ENCODE measurements at regions not wholly inside any gene's neighbourhood (a gene's known extent, or its start where the extent isn't known, plus 50 kb on each side); places are given as distances from the start of the nearest gene placed in this dataset.

DNA sequence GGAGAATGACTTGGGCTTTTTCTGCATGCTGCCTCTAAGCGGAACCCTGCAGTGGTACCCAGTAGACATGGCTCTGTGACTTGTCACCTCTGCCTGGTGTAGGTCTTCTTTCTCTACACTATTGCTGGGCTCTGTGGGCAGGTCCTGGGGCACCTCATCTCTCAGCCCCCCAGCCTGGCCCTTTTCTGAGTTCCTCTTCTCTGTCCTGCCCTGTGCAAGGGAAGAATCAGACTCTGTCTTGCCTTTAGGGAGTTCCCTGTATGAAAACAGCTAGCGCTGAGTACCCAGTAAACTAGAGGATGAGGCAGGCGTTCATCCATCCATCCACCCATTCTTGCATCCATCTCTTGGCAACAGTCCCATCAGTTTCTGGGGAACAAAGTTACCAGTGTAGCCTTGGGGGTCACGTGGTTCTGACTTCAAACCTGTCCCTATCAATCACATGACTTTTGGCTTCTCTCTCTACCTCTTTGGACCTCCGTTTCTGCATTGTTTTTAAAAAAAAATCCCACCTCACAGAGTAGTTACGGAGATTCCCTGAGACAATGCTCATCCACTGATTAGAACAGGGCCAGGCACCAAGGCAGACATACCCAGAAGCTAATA, 86.4 kb upstream of the WNT11 start:
- dilution Hi-C loops (cut with MboI; ENCODE audit: extremely low pct_ligation_motif_present, low sequenced_read_pairs) = no loop called here
- no peaks in the 10 kb centered on the region for H3K9me1 ChIP-seq (replicated peaks; ENCODE audit: control insufficient read depth, extremely low read depth, insufficient read depth, low read length)
- no peaks in the 10 kb centered on the region for H4K20me1 ChIP-seq (replicated peaks; ENCODE audit: control insufficient read depth, extremely low read depth, insufficient read depth, low read length)
- no peak overlapping the region for H3K4me3 ChIP-seq (replicated peaks in 1 of 3; ENCODE audit: insufficient read depth in 1 of 3, low read depth in 1 of 3, low read length in 3 of 3)
- no peak overlapping the region for H3K27ac ChIP-seq (ENCODE audit: insufficient read depth, low read depth, low read length)
- no peaks in the 10 kb centered on the region for H3K79me2 ChIP-seq (ENCODE audit: control insufficient read depth, insufficient read depth, low read length)
- no peaks in the 10 kb centered on the region for H3K36me3 ChIP-seq (ENCODE audit: control insufficient read depth in 2 of 2, extremely low read depth in 1 of 2, insufficient read depth in 2 of 2, low read length in 2 of 2)
- no peak overlapping the region for H3K4me2 ChIP-seq (ENCODE audit: insufficient read depth, low read length)
- peaks cover 6% of the 10 kb centered on the region for H3K4me1 ChIP-seq (ENCODE audit: control insufficient read depth, extremely low read depth, insufficient read depth, low read length)
- DNase-seq (ENCODE audit: low read depth, low spot score) = no peak
- H3K27me3 ChIP-seq (ENCODE audit: control insufficient read depth in 2 of 2, insufficient read depth in 2 of 2, low read length in 2 of 2) = no peaks in the 10 kb centered on the region
- no peaks in the 10 kb centered on the region for H3K9me3 ChIP-seq (replicated peaks; ENCODE audit: control insufficient read depth, insufficient read depth, low read length)
- intact Hi-C loops (cut with micrococcal nuclease) = no loop called here
- TF ChIP-seq, protein P1, sequence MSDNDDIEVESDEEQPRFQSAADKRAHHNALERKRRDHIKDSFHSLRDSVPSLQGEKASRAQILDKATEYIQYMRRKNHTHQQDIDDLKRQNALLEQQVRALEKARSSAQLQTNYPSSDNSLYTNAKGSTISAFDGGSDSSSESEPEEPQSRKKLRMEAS (IDR thresholded peaks at IDR 0.05; ENCODE audit: insufficient read depth, insufficient read length) = no peak
- TF ChIP-seq FOS (IDR thresholded peaks at IDR 0.05; ENCODE audit: borderline replicate concordance, insufficient read depth, low read length) (no peak), EZH2 (IDR thresholded peaks at IDR 0.05; ENCODE audit: borderline replicate concordance, low read depth, low read length, severe bottlenecking) (no peak), JUN (IDR thresholded peaks at IDR 0.05; ENCODE audit: borderline replicate concordance, insufficient read depth, insufficient read length, low read depth) (no peak), GATA2 (IDR thresholded peaks at IDR 0.05; ENCODE audit: insufficient read depth, insufficient read length, low read depth, low read length) (no peak), MYC (IDR thresholded peaks at IDR 0.05; ENCODE audit: low read depth, low read length) (no peak), POLR2AphosphoS5 (IDR thresholded peaks at IDR 0.05; ENCODE audit: insufficient read depth, low read depth, low read length) (no peak), POLR2A (IDR thresholded peaks at IDR 0.05; ENCODE audit: low read depth, low read length) (no peak)
- TF ChIP-seq, protein P2, sequence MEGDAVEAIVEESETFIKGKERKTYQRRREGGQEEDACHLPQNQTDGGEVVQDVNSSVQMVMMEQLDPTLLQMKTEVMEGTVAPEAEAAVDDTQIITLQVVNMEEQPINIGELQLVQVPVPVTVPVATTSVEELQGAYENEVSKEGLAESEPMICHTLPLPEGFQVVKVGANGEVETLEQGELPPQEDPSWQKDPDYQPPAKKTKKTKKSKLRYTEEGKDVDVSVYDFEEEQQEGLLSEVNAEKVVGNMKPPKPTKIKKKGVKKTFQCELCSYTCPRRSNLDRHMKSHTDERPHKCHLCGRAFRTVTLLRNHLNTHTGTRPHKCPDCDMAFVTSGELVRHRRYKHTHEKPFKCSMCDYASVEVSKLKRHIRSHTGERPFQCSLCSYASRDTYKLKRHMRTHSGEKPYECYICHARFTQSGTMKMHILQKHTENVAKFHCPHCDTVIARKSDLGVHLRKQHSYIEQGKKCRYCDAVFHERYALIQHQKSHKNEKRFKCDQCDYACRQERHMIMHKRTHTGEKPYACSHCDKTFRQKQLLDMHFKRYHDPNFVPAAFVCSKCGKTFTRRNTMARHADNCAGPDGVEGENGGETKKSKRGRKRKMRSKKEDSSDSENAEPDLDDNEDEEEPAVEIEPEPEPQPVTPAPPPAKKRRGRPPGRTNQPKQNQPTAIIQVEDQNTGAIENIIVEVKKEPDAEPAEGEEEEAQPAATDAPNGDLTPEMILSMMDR (IDR thresholded peaks at IDR 0.05; ENCODE audit: extremely low read depth in 1 of 2, insufficient read depth in 1 of 2, low read depth in 1 of 2, low read length in 2 of 2) = no peak
- H2AFZ ChIP-seq (ENCODE audit: low read depth, low read length) = no peak overlapping the region
- CTCF ChIA-PET = interaction anchor here (1.3 kb wide), 1 partner anchor 11 kb away, joined by 3 read pairs; no protein-coding TSS in a partner anchor
- POLR2A ChIA-PET = no interaction called here
- no peak overlapping the region for H3K9ac ChIP-seq (replicated peaks; ENCODE audit: extremely low read depth, insufficient read depth, low read length)
- no peak for FAIRE-seq
- no TSS peak for BruUV-seq (replicated peaks)
